Esophagus squamous epithelium (tissue), 4 donors: ENCODE measurements at regions not wholly inside any gene's neighbourhood (a gene's known extent, or its start where the extent isn't known, plus 50 kb on each side); places are given as distances from the start of the nearest gene placed in this dataset.

Experiments used
- POLR2A ChIP-seq, 4 donors: fragments of 450-650 bp; IDR thresholded peaks; one replicate each; pipeline ENCODE4 v1.6.1; 2017; ENCODE audit warnings: antibody characterized with exemption in 4 of 4, mild to moderate bottlenecking in 4 of 4, moderate library complexity in 3 of 4
- TF ChIP-seq, protein P1 (sequence below), 6 experiments: fragments of 450-650 bp in 4 of 6; fragments of 200-600 bp in 2 of 6; sonication (generic) in 2 of 6; IDR thresholded peaks; one replicate each; pipeline ENCODE4 v1.5.1; 2016 to 2019; ENCODE audit warnings: antibody characterized with exemption in 6 of 6, mild to moderate bottlenecking in 4 of 6, moderate library complexity in 4 of 6

DNA sequence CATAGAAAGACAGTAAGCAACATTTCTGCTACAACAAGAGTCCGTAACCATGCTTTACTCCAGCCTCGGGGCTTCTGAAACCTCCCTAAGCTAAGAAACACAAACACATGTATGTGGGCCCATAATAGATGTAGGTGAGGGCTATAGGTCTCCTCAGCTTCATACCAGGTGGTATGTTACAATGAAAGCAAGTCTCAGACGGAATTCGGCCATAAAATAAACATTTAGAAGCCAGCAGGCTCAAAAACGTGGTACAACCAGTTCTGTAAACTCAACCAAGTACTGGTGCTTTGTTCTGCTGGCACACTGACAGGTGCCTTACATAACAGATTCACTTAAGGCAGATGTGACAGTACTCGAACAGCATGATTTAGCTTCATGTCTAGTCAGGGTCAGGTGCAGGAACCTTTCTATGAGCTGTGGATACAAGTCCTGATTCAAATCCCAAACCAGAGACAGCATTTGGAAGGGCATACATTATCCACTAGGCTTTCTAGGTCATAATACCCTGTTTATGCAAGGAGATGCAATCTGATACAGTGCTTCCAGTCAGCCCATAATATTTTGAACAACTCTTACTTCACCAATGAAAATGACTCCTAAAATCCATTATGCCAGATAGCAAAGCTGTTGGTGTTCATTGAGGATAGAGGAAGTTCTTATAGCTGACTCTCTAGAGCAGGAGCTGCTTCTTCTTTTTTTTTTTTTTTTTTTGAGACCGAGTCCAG is 113.8 kb upstream of the ENPP6 start:
- TF ChIP-seq POLR2A (IDR thresholded peaks at IDR 0.05) = no peak
- TF ChIP-seq, protein P1, sequence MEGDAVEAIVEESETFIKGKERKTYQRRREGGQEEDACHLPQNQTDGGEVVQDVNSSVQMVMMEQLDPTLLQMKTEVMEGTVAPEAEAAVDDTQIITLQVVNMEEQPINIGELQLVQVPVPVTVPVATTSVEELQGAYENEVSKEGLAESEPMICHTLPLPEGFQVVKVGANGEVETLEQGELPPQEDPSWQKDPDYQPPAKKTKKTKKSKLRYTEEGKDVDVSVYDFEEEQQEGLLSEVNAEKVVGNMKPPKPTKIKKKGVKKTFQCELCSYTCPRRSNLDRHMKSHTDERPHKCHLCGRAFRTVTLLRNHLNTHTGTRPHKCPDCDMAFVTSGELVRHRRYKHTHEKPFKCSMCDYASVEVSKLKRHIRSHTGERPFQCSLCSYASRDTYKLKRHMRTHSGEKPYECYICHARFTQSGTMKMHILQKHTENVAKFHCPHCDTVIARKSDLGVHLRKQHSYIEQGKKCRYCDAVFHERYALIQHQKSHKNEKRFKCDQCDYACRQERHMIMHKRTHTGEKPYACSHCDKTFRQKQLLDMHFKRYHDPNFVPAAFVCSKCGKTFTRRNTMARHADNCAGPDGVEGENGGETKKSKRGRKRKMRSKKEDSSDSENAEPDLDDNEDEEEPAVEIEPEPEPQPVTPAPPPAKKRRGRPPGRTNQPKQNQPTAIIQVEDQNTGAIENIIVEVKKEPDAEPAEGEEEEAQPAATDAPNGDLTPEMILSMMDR (IDR thresholded peaks at IDR 0.05) = no peak
